OCI-LY7 (cell line): ENCODE measurements at regions not wholly inside any gene's neighbourhood (a gene's known extent, or its start where the extent isn't known, plus 50 kb on each side); places are given as distances from the start of the nearest gene placed in this dataset.

Experiments
- BruUV-seq: library from RNA; stranded (reverse); fragments of 400-500 nt; replicated peaks from 2 replicates; lab custom pipeline; 2021; lab: Mats Ljungman, UMichigan
- CTCF ChIA-PET: fragments of 300-600 bp; sonication (Branson Sonifier 250); formaldehyde crosslinking; loops from one replicate; lab custom pipeline; 2022; ENCODE audit warnings: antibody characterized with exemption; ENCODE audit not compliant: unreplicated experiment; lab: Charles Lee
- POLR2A ChIA-PET: fragments of 300-600 bp; sonication (Branson Sonifier 250); formaldehyde crosslinking; loops from one replicate; lab custom pipeline; 2022; ENCODE audit warnings: antibody characterized with exemption; lab: Charles Lee
- DNase-seq: peaks from one replicate; pipeline ENCODE4 v3.0.0-alpha.2; 2015; ENCODE audit warnings: low spot score
- H2AFZ ChIP-seq: fragments of 200-600 bp; sonication (generic), shearing (Covaris generic); 2 replicates; pipeline ENCODE4 v1.6.1; 2014; ENCODE audit warnings: mild to moderate bottlenecking, antibody characterized with exemption, low read length, moderate library complexity
- H3K27ac ChIP-seq: fragments of 200-600 bp; sonication (generic); 2 replicates; pipeline ENCODE4 v1.5.1; 2014; ENCODE audit warnings: mixed run types, low read depth, mild to moderate bottlenecking, moderate library complexity, low read length, inconsistent platforms; ENCODE audit not compliant: poor library complexity, severe bottlenecking
- H3K36me3 ChIP-seq: fragments of 200-600 bp; sonication (generic); 2 replicates; pipeline ENCODE4 v1.6.1; 2014; ENCODE audit warnings: mild to moderate bottlenecking, antibody characterized with exemption, low read length, moderate library complexity, mixed read lengths; ENCODE audit not compliant: insufficient read depth
- H3K4me1 ChIP-seq: fragments of 200-600 bp; sonication (generic); 2 replicates; pipeline ENCODE4 v1.5.1; 2014; ENCODE audit warnings: mild to moderate bottlenecking, low read length; ENCODE audit not compliant: insufficient read depth, poor library complexity, severe bottlenecking
- H3K4me2 ChIP-seq: fragments of 200-600 bp; sonication (generic); 2 replicates; pipeline ENCODE4 v1.6.1; 2014; ENCODE audit warnings: mild to moderate bottlenecking, low read length
- H3K4me3 ChIP-seq: fragments of 200-600 bp; sonication (generic); 2 replicates; pipeline ENCODE4 v1.5.1; 2014; ENCODE audit warnings: mild to moderate bottlenecking, low read depth, low read length; ENCODE audit not compliant: poor library complexity, severe bottlenecking
- H3K79me2 ChIP-seq: fragments of 200-600 bp; sonication (generic); 2 replicates; pipeline ENCODE4 v1.6.1; 2016; ENCODE audit warnings: low read depth, mild to moderate bottlenecking, low read length, moderate library complexity, mixed read lengths; ENCODE audit not compliant: insufficient read depth
- H3K9me2 ChIP-seq: fragments of 200-600 bp; sonication (generic); 2 replicates; pipeline ENCODE4 v1.6.1; 2016; ENCODE audit warnings: mild to moderate bottlenecking, low read length, mixed read lengths; ENCODE audit not compliant: insufficient read depth
- H3K9me3 ChIP-seq: fragments of 200-600 bp; sonication (generic); 2 replicates; pipeline ENCODE4 v1.6.1; 2014; ENCODE audit warnings: mild to moderate bottlenecking, mixed run types, low read length, mixed read lengths
- H4K20me1 ChIP-seq: fragments of 200-600 bp; sonication (generic); 2 replicates; pipeline ENCODE4 v1.6.1; 2014; ENCODE audit warnings: mild to moderate bottlenecking, antibody characterized with exemption, low read length, moderate library complexity, mixed read lengths; ENCODE audit not compliant: insufficient read depth
- CTCF ChIP-seq: fragments of 200-600 bp; sonication (generic); conservative IDR thresholded peaks from 2 replicates; pipeline ENCODE4 v1.5.1; 2014; ENCODE audit warnings: mild to moderate bottlenecking, antibody characterized with exemption, low read length, moderate library complexity, mixed read lengths
- EZH2phosphoT487 ChIP-seq: fragments of 200-600 bp; sonication (generic); IDR thresholded peaks from 2 replicates; pipeline ENCODE4 v1.6.1; 2018; ENCODE audit warnings: low read depth, borderline replicate concordance, mild to moderate bottlenecking, mixed run types, antibody characterized with exemption, low read length, moderate library complexity, mixed read lengths
- intact Hi-C: fragments of 100-400 bp; cut with micrococcal nuclease; formaldehyde crosslinking; loops from one replicate; pipeline ENCODE4 v1.10.0; 2022; ENCODE audit not compliant: unreplicated experiment

- Histone ChIP-seq H3K79me2 (no peaks in the 10 kb centered on the region), H4K20me1 (no peaks in the 10 kb centered on the region), H3K27ac (no peak overlapping the region), H3K4me3 (no peak overlapping the region), H3K4me2 (no peak overlapping the region), H3K9me3 (no peaks in the 10 kb centered on the region), H3K36me3 (no peaks in the 10 kb centered on the region), H2AFZ (no peak overlapping the region), H3K9me2 (no peaks in the 10 kb centered on the region), H3K4me1 (no peaks in the 10 kb centered on the region)
- BruUV-seq = no TSS peak
- POLR2A ChIA-PET = interaction anchor here (0.6 kb wide), 1 partner anchor 70 kb away, joined by 3 read pairs; no protein-coding TSS in a partner anchor
- intact Hi-C loops = no loop called here
- no peak for TF ChIP-seq EZH2phosphoT487
- TF ChIP-seq CTCF = no peak
- no peak for DNase-seq
- CTCF ChIA-PET = no interaction called here
These were observed 172.7 kb upstream of the TMEM229A start for GRCh38 chr7:124205526-124205925.

- no peaks in the 10 kb centered on the region for H3K79me2 ChIP-seq
- no peaks in the 10 kb centered on the region for H4K20me1 ChIP-seq
- ChIA-PET CTCF (no interaction called here), POLR2A (no interaction called here)
- no peaks in the 10 kb centered on the region for H3K9me2 ChIP-seq
- no peak overlapping the region for H3K4me2 ChIP-seq
- TF ChIP-seq CTCF (no peak), EZH2phosphoT487 (no peak)
- no peaks in the 10 kb centered on the region for H3K4me1 ChIP-seq
- H3K27ac ChIP-seq = no peak overlapping the region
- intact Hi-C loops = no loop called here
- no peak overlapping the region for H2AFZ ChIP-seq
- H3K36me3 ChIP-seq = no peaks in the 10 kb centered on the region
- DNase-seq = no peak
- no peaks in the 10 kb centered on the region for H3K9me3 ChIP-seq
- BruUV-seq = no TSS peak
- no peak overlapping the region for H3K4me3 ChIP-seq
These were observed 169.7 kb upstream of the TMEM229A start for GRCh38 chr7:124202546-124202945.

- Histone ChIP-seq H3K9me2 (no peaks in the 10 kb centered on the region), H3K79me2 (no peaks in the 10 kb centered on the region), H3K36me3 (no peaks in the 10 kb centered on the region), H3K4me3 (no peak overlapping the region), H2AFZ (no peak overlapping the region), H4K20me1 (no peaks in the 10 kb centered on the region), H3K4me1 (no peaks in the 10 kb centered on the region), H3K9me3 (no peaks in the 10 kb centered on the region), H3K27ac (no peak overlapping the region), H3K4me2 (no peak overlapping the region)
- BruUV-seq = no TSS peak
- POLR2A ChIA-PET = no interaction called here
- DNase-seq = no peak
- CTCF ChIA-PET = no interaction called here
- TF ChIP-seq CTCF (no peak), EZH2phosphoT487 (no peak)
- intact Hi-C loops = no loop called here
These were observed 169.0 kb upstream of the TMEM229A start for GRCh38 chr7:124201768-124202349.
